MM.1S (cell line): ENCODE measurements at regions not wholly inside any gene's neighbourhood (a gene's known extent, or its start where the extent isn't known, plus 50 kb on each side); places are given as distances from the start of the nearest gene placed in this dataset.

Source experiments
- CTCF ChIP-seq: fragments of 300-600 bp; sonication (generic); IDR thresholded peaks from 2 replicates; pipeline ENCODE4 v1.5.1; 2016; ENCODE audit warnings: antibody characterized with exemption, low read length, mixed read lengths
- EZH2 ChIP-seq: fragments of 300-600 bp; sonication (generic); optimal IDR thresholded peaks from 2 replicates; pipeline ENCODE3; 2017; ENCODE audit warnings: low read depth, mild to moderate bottlenecking, antibody characterized with exemption, low read length, mixed read lengths

- TF ChIP-seq CTCF (no peak), EZH2 (no peak)
These were observed 146.5 kb upstream of the MSX1 start for GRCh38 chr4:4712800-4713528.
